ENCODE measurements at regions not wholly inside any gene's neighbourhood (a gene's known extent, or its start where the extent isn't known, plus 50 kb on each side); places are given as distances from the start of the nearest gene placed in this dataset.

DNA sequence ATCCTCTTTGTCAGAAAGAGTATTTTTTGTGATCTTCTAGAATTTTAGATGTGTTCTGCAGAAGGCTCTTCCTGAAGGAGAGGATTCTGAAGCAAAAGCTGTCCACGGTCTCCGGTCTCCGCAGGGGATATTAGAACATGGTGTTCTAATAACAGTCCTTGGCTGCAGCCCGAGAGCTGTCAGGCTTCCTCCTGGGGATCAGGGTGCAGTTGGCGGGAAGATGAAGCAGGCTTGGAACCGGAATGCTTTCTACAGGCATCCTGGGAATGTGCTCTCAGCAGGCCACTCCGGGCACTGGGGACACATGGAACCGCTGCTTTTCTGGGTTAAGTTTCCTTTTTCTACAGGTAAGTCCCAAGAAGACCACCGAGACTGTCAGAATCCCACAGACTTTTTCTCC lies 118.6 kb upstream of the PARD3 start:
- no peak overlapping the region for H3K27ac ChIP-seq
- DNase-seq, result peak; percentile 52
- H3K27me3 ChIP-seq (ENCODE audit: low read depth), result no peaks in the 10 kb centered on the region
- no peaks in the 10 kb centered on the region for H3K9me3 ChIP-seq
- peak; percentile 43 to 54 for ATAC-seq
- TF ChIP-seq, protein P1, sequence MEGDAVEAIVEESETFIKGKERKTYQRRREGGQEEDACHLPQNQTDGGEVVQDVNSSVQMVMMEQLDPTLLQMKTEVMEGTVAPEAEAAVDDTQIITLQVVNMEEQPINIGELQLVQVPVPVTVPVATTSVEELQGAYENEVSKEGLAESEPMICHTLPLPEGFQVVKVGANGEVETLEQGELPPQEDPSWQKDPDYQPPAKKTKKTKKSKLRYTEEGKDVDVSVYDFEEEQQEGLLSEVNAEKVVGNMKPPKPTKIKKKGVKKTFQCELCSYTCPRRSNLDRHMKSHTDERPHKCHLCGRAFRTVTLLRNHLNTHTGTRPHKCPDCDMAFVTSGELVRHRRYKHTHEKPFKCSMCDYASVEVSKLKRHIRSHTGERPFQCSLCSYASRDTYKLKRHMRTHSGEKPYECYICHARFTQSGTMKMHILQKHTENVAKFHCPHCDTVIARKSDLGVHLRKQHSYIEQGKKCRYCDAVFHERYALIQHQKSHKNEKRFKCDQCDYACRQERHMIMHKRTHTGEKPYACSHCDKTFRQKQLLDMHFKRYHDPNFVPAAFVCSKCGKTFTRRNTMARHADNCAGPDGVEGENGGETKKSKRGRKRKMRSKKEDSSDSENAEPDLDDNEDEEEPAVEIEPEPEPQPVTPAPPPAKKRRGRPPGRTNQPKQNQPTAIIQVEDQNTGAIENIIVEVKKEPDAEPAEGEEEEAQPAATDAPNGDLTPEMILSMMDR (IDR thresholded peaks at IDR 0.05), result no peak
- intact Hi-C loops (cut with DNase I), result no loop called here
- no peaks in the 10 kb centered on the region for H3K36me3 ChIP-seq
- H3K4me3 ChIP-seq, result no peak overlapping the region
- H3K4me1 ChIP-seq, result no peaks in the 10 kb centered on the region

DNA sequence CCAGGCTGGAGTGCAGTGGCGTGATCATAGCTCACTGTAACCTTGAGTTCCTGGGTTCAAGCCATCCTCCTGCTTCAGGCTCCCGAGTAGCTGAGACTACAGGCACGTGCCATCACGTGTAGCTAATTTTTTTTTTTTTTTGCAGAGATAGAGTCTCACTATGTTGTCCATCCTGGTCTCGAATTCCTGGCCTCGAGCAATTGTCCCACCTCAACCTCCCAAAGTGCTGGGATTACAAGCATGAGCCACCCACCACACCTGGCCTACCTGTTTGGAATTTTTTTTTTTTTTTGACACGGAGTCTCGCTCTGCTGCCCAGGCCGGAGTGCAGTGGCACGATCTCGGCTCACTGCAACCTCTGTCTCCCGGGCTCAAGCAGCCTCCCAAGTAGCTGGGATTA lies 117.1 kb upstream of the PARD3 start:
- no peak for DNase-seq
- no peak for ATAC-seq

DNA sequence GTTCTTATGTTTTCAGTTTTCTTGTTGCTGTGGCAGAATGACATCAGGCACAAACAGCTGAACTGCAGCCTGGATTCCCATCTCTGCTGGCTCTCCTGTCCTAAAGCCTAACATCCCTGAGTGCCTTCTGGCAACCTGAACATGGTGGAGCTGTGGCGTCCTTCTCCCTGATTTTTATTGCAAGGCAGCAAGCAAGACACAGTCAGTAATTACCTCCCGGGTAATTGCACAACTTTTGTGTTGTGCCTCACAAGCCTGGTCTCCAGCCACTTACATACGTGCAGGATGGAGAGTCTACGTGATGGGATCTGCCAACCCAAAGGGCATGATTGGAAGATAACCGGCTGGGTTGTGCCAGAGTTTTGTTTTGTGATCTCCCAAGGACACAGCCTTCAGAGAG lies 116.1 kb upstream of the PARD3 start:
- H3K4me1 ChIP-seq, result no peaks in the 10 kb centered on the region
- H3K4me3 ChIP-seq, result no peak overlapping the region
- ATAC-seq (no peak), DNase-seq (no peak)
- intact Hi-C loops (cut with DNase I), result no loop called here
- TF ChIP-seq, protein P1 (IDR thresholded peaks at IDR 0.05), result no peak
- no peaks in the 10 kb centered on the region for H3K27me3 ChIP-seq (ENCODE audit: low read depth)
- no peaks in the 10 kb centered on the region for H3K36me3 ChIP-seq
- no peaks in the 10 kb centered on the region for H3K9me3 ChIP-seq
- H3K27ac ChIP-seq, result no peak overlapping the region

More for the DNA sequence above, 117.1 kb upstream of the PARD3 start:
- Histone ChIP-seq H3K4me3 (no peak overlapping the region), H3K4me1 (no peaks in the 10 kb centered on the region), H3K9me3 (no peaks in the 10 kb centered on the region), H3K36me3 (no peaks in the 10 kb centered on the region), H3K27me3 (ENCODE audit: low read depth) (no peaks in the 10 kb centered on the region), H3K27ac (no peak overlapping the region)
- intact Hi-C loops (cut with DNase I), result no loop called here
- TF ChIP-seq, protein P1 (IDR thresholded peaks at IDR 0.05), result no peak

DNA sequence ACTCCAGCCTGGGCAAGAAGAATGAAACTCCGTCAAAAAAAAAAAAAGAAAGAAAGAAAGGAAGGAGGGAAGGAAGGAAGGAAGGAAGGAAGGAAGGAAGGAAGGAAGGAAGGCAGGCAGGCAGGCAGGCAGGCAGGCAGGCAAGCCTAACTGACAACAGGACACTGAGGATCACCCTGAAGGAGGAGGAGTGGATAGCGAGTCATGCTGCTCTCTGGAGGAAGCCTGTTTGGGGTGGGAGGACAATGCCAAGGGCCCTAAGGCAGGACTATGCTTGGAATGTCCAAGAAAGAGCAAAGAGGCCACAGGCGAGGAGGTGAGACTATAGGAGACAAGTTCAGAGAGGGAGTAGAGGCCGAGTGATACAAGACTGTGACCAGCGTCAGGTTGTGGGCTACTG lies 107.0 kb upstream of the PARD3 start:
- Histone ChIP-seq H3K9me3 (peaks cover 12% of the 10 kb centered on the region), H3K27ac (no peak overlapping the region), H3K36me3 (no peaks in the 10 kb centered on the region), H3K4me1 (no peaks in the 10 kb centered on the region), H3K4me3 (no peak overlapping the region), H3K27me3 (ENCODE audit: low read depth) (no peaks in the 10 kb centered on the region)
- intact Hi-C loops (cut with DNase I), result no loop called here
- DNase-seq (no peak), ATAC-seq (no peak)
- TF ChIP-seq, protein P1 (IDR thresholded peaks at IDR 0.05), result no peak

DNA sequence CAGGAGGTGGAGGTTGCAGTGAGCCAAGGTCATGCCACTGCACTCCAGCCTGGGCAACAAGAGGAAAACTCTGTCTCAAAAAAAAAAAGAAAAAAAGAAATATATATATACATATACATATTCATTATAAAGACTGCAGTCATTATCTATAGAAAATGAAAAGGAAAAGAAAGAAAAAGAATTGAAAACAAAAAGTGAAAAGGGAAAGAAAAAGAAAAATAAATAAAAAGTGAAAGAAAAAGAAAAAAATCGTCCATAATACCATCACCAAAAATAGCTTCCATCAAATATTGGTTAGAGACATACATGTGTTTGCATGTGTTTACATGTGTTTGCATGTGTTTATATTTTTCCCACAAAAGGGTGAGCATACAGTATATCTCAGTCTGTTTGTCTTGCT lies 105.5 kb upstream of the PARD3 start:
- H3K4me1 ChIP-seq, result no peaks in the 10 kb centered on the region
- H3K9me3 ChIP-seq, result peaks cover 12% of the 10 kb centered on the region
- no peak overlapping the region for H3K27ac ChIP-seq
- TF ChIP-seq, protein P1 (IDR thresholded peaks at IDR 0.05), result no peak
- H3K27me3 ChIP-seq (ENCODE audit: low read depth), result no peaks in the 10 kb centered on the region
- no peak for ATAC-seq
- intact Hi-C loops (cut with DNase I), result no loop called here
- H3K36me3 ChIP-seq, result no peaks in the 10 kb centered on the region
- DNase-seq, result no peak
- H3K4me3 ChIP-seq, result no peak overlapping the region

DNA sequence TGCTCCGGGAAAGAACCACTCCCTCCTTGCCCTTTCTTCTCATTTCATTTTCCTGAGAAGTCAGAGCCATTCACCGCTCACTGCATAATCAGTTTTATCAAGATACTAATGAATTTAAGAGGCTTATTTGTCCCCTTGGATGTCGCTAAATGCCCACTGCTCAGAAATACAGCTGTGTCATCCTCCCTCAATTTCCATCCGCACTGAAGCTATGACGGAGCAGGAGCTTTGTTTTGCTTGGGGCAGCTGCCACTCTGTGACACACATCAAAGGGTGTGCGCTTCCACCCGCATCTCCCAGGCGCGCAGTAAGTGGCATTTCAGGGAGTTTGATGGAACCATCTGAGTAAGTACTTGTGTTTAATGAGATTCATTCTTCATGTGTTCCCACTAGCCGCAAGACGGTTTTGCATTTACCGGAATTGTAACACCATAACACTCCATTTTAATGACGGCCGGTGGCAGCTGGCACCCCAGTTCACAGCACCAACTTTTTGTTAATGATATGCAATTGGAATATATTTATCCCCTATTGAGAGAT lies 103.8 kb upstream of the PARD3 start:
- Histone ChIP-seq H3K9me3 (peaks cover 2% of the 10 kb centered on the region), H3K4me3 (no peak overlapping the region), H3K27ac (no peak overlapping the region), H3K4me1 (no peaks in the 10 kb centered on the region), H3K36me3 (no peaks in the 10 kb centered on the region), H3K27me3 (ENCODE audit: low read depth) (no peaks in the 10 kb centered on the region)
- intact Hi-C loops (cut with DNase I), result no loop called here
- DNase-seq (no peak), ATAC-seq (no peak)
- TF ChIP-seq, protein P1 (IDR thresholded peaks at IDR 0.05), result no peak
